ENCODE measurements at regions not wholly inside any gene's neighbourhood (a gene's known extent, or its start where the extent isn't known, plus 50 kb on each side); places are given as distances from the start of the nearest gene placed in this dataset.

DNA sequence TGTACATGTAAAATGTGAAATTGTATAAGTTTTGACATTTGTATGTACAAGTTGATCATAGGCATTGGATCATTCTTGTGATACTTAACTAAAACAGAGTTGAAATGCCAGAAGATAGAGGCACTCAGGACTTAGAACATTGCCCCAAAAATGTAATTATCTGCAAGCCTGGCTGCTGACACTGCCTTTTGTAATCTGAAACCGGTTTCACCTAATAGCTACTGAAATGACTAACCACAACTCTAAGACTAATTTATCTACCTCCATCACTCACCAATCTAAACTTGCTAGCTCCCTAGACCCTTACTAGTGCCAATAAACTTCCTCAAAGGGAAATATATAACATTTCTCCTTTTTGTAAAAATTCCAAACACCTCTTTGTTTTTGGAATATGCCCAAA, 2596.2 kb downstream of the PCDH9 start (continued):
- TF ChIP-seq SMAD3 (CRISPR knock-in tag; IDR thresholded peaks at IDR 0.05; ENCODE audit: borderline replicate concordance), result no peak
- no peak for TF ChIP-seq E2F1 (CRISPR knock-in tag; IDR thresholded peaks at IDR 0.05)
- TF ChIP-seq, protein P1, sequence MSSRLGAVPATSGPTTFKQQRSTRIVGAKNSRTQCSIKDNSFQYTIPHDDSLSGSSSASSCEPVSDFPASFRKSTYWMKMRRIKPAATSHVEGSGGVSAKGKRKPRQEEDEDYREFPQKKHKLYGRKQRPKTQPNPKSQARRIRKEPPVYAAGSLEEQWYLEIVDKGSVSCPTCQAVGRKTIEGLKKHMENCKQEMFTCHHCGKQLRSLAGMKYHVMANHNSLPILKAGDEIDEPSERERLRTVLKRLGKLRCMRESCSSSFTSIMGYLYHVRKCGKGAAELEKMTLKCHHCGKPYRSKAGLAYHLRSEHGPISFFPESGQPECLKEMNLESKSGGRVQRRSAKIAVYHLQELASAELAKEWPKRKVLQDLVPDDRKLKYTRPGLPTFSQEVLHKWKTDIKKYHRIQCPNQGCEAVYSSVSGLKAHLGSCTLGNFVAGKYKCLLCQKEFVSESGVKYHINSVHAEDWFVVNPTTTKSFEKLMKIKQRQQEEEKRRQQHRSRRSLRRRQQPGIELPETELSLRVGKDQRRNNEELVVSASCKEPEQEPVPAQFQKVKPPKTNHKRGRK (CRISPR knock-in tag; IDR thresholded peaks at IDR 0.05; ENCODE audit: borderline replicate concordance), result no peak
- no peak for TF ChIP-seq ATF3 (CRISPR knock-in tag; conservative IDR thresholded peaks at IDR 0.05)
- TF ChIP-seq NR2C2 (CRISPR knock-in tag; IDR thresholded peaks at IDR 0.05), result no peak
- TF ChIP-seq RELA (CRISPR knock-in tag; IDR thresholded peaks at IDR 0.05; ENCODE audit: borderline replicate concordance), result no peak
- TF ChIP-seq, protein P2, sequence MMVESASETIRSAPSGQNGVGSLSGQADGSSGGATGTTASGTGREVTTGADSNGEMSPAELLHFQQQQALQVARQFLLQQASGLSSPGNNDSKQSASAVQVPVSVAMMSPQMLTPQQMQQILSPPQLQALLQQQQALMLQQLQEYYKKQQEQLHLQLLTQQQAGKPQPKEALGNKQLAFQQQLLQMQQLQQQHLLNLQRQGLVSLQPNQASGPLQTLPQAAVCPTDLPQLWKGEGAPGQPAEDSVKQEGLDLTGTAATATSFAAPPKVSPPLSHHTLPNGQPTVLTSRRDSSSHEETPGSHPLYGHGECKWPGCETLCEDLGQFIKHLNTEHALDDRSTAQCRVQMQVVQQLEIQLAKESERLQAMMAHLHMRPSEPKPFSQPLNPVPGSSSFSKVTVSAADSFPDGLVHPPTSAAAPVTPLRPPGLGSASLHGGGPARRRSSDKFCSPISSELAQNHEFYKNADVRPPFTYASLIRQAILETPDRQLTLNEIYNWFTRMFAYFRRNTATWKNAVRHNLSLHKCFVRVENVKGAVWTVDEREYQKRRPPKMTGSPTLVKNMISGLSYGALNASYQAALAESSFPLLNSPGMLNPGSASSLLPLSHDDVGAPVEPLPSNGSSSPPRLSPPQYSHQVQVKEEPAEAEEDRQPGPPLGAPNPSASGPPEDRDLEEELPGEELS (CRISPR knock-in tag; IDR thresholded peaks at IDR 0.05), result no peak
- no peak for TF ChIP-seq GRHL2 (CRISPR knock-in tag; IDR thresholded peaks at IDR 0.05; ENCODE audit: insufficient replicate concordance, severe bottlenecking)
- TF ChIP-seq TCF7 (CRISPR knock-in tag; IDR thresholded peaks at IDR 0.05; ENCODE audit: low read depth), result no peak

GRCh38 chr13:64627654-64628053, 2602.5 kb downstream of the PCDH9 start:
- no peaks in the 10 kb centered on the region; the same call in 1 of the 2 replicates for H3K9me3 Mint-ChIP-seq
- H3K4me3 Mint-ChIP-seq, result no peak overlapping the region
- no peaks in the 10 kb centered on the region for H3K27me3 Mint-ChIP-seq (ENCODE audit: low read depth)
- DNase-seq (ENCODE audit: low spot score) (no peak), ATAC-seq (no peak)
- H3K4me1 Mint-ChIP-seq, result peaks cover 26% of the 10 kb centered on the region
- no peak for TF ChIP-seq ZNF263 (CRISPR knock-in tag; IDR thresholded peaks at IDR 0.05; ENCODE audit: low read depth)
- TF ChIP-seq ZNF232 (CRISPR knock-in tag; IDR thresholded peaks at IDR 0.05), result no peak
- no peak for TF ChIP-seq NFYB (CRISPR knock-in tag; conservative IDR thresholded peaks at IDR 0.05; ENCODE audit: low read depth)
- TF ChIP-seq SMAD4 (CRISPR knock-in tag; IDR thresholded peaks at IDR 0.05), result no peak
- no peak for TF ChIP-seq KAT7 (CRISPR knock-in tag; IDR thresholded peaks at IDR 0.05; ENCODE audit: borderline replicate concordance)
- TF ChIP-seq ETV6 (CRISPR knock-in tag; IDR thresholded peaks at IDR 0.05), result no peak
- no peak for TF ChIP-seq RELA (CRISPR knock-in tag; IDR thresholded peaks at IDR 0.05; ENCODE audit: borderline replicate concordance)
- no peak for TF ChIP-seq ZBTB21 (CRISPR knock-in tag; IDR thresholded peaks at IDR 0.05; ENCODE audit: borderline replicate concordance)
- no peak for TF ChIP-seq TEAD1 (CRISPR knock-in tag; IDR thresholded peaks at IDR 0.05)
- TF ChIP-seq ZNF219 (CRISPR knock-in tag; IDR thresholded peaks at IDR 0.05; ENCODE audit: borderline replicate concordance), result no peak
- TF ChIP-seq ATF1 (CRISPR knock-in tag; IDR thresholded peaks at IDR 0.05), result no peak
- TF ChIP-seq, protein P3, sequence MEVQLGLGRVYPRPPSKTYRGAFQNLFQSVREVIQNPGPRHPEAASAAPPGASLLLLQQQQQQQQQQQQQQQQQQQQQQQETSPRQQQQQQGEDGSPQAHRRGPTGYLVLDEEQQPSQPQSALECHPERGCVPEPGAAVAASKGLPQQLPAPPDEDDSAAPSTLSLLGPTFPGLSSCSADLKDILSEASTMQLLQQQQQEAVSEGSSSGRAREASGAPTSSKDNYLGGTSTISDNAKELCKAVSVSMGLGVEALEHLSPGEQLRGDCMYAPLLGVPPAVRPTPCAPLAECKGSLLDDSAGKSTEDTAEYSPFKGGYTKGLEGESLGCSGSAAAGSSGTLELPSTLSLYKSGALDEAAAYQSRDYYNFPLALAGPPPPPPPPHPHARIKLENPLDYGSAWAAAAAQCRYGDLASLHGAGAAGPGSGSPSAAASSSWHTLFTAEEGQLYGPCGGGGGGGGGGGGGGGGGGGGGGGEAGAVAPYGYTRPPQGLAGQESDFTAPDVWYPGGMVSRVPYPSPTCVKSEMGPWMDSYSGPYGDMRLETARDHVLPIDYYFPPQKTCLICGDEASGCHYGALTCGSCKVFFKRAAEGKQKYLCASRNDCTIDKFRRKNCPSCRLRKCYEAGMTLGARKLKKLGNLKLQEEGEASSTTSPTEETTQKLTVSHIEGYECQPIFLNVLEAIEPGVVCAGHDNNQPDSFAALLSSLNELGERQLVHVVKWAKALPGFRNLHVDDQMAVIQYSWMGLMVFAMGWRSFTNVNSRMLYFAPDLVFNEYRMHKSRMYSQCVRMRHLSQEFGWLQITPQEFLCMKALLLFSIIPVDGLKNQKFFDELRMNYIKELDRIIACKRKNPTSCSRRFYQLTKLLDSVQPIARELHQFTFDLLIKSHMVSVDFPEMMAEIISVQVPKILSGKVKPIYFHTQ (CRISPR knock-in tag; IDR thresholded peaks at IDR 0.05), result no peak
- no peak for TF ChIP-seq FOXP1 (CRISPR knock-in tag; IDR thresholded peaks at IDR 0.05; ENCODE audit: borderline replicate concordance)
- ChIA-PET CTCF (no interaction called here), POLR2A (no interaction called here)
- no peak overlapping the region for H3K27ac Mint-ChIP-seq
- H3K36me3 Mint-ChIP-seq, result no peaks in the 10 kb centered on the region
